H1 (cell line): ENCODE measurements at regions not wholly inside any gene's neighbourhood (a gene's known extent, or its start where the extent isn't known, plus 50 kb on each side); places are given as distances from the start of the nearest gene placed in this dataset.

ENCODE experiments used
- CTCF ChIA-PET: fragments of 300-600 bp; sonication (Branson Sonifier 250); formaldehyde crosslinking; loops from one replicate; lab custom pipeline; 2021; ENCODE audit not compliant: partially characterized antibody; lab: Charles Lee
- POLR2A ChIA-PET: fragments of 300-600 bp; sonication (Branson Sonifier 250); formaldehyde crosslinking; loops from one replicate; lab custom pipeline; 2021; ENCODE audit warnings: inconsistent platforms; ENCODE audit not compliant: partially characterized antibody; lab: Charles Lee
- DNase-seq, 2 experiments: peaks; one replicate each; pipeline versions ENCODE4 v3.0.0 to v3.0.0-alpha.2; 2010 to 2022; ENCODE audit warnings: low spot score in 2 of 2, low read depth in 1 of 2, mixed read lengths in 1 of 2
- FAIRE-seq: peaks from 2 replicates; lab custom pipeline; 2011; peaks lifted over from hg19 to GRCh38; lab: Jason Lieb, UNC
- H2AFZ ChIP-seq: 2 replicates; pipeline ENCODE4 v1.8.1; 2012; ENCODE audit warnings: low read length, inconsistent platforms
- H2AK5ac ChIP-seq: 2 replicates; pipeline ENCODE4 v1.6.1; 2013; ENCODE audit warnings: low read depth, low read length
- H2BK120ac ChIP-seq: replicated peaks from 2 replicates; pipeline ENCODE3; 2013; ENCODE audit warnings: low read depth, low read length, inconsistent platforms
- H2BK12ac ChIP-seq: 2 replicates; pipeline ENCODE4 v1.6.1; 2013; ENCODE audit warnings: low read depth, low read length
- H2BK15ac ChIP-seq: 2 replicates; pipeline ENCODE4 v1.6.1; 2013; ENCODE audit warnings: low read length
- H2BK20ac ChIP-seq: 2 replicates; pipeline ENCODE4 v1.6.1; 2013; ENCODE audit warnings: low read length
- H2BK5ac ChIP-seq: 2 replicates; pipeline ENCODE4 v1.6.1; 2013; ENCODE audit warnings: low read depth, low read length
- H3K14ac ChIP-seq: 2 replicates; pipeline ENCODE4 v1.6.1; 2013; ENCODE audit warnings: inconsistent platforms; ENCODE audit not compliant: insufficient read length
- H3K18ac ChIP-seq: 2 replicates; pipeline ENCODE4 v1.6.1; 2013; ENCODE audit warnings: low read length; ENCODE audit errors: extremely low read depth
- H3K23ac ChIP-seq: 2 replicates; pipeline ENCODE4 v1.6.1; 2013; ENCODE audit warnings: inconsistent platforms; ENCODE audit not compliant: insufficient read length
- H3K23me2 ChIP-seq: 2 replicates; pipeline ENCODE4 v1.6.1; 2013; ENCODE audit warnings: low read depth, low read length
- H3K27ac ChIP-seq: 2 replicates; pipeline ENCODE4 v1.6.1; 2011; ENCODE audit warnings: low read depth, low read length, inconsistent platforms
- H3K27me3 ChIP-seq, 4 experiments: replicated peaks in 1 of 4; 1 replicate in 1 of 4; 2 replicates in 3 of 4; pipeline versions ENCODE4 v1.6.1 to v1.8.1; 2011 to 2013; ENCODE audit warnings: low read length in 3 of 4, mild to moderate bottlenecking in 3 of 4, inconsistent platforms in 2 of 4, mixed read lengths in 2 of 4, moderate library complexity in 1 of 4; ENCODE audit not compliant: control insufficient read depth in 3 of 4, insufficient read depth in 3 of 4; ENCODE audit errors: extremely low read depth in 1 of 4
- H3K36me3 ChIP-seq, 4 experiments: 2 replicates each; pipeline versions ENCODE4 v1.6.1 to v1.8.1; 2011 to 2013; ENCODE audit warnings: mild to moderate bottlenecking in 4 of 4, low read length in 3 of 4, moderate library complexity in 2 of 4, control low read depth in 1 of 4, inconsistent platforms in 1 of 4; ENCODE audit not compliant: insufficient read depth in 4 of 4, control insufficient read depth in 2 of 4
- H3K4ac ChIP-seq: replicated peaks from 2 replicates; pipeline ENCODE3; 2013; ENCODE audit warnings: low read length, low read depth, mixed read lengths, inconsistent platforms; ENCODE audit not compliant: insufficient read length
- H3K4me1 ChIP-seq, 4 experiments: replicated peaks in 1 of 4; 1 replicate in 1 of 4; 2 replicates in 3 of 4; pipeline versions ENCODE4 v1.6.1 to v1.8.1; 2011 to 2013; ENCODE audit warnings: low read length in 3 of 4, inconsistent platforms in 2 of 4, mixed read lengths in 1 of 4; ENCODE audit not compliant: insufficient read depth in 4 of 4, control insufficient read depth in 3 of 4
- H3K4me2 ChIP-seq, 2 experiments: 2 replicates each; pipeline versions ENCODE4 v1.6.1 to v1.8.1; 2011 to 2013; ENCODE audit warnings: low read depth in 2 of 2, low read length in 2 of 2, control low read depth in 1 of 2, inconsistent platforms in 1 of 2, mild to moderate bottlenecking in 1 of 2; ENCODE audit not compliant: insufficient read depth in 1 of 2
- H3K4me3 ChIP-seq, 4 experiments: fragments of 200-600, 300-600 bp in 1 of 4; sonication (generic), shearing (Covaris generic), sonication (Bioruptor Twin) in 1 of 4; 2 replicates each; pipeline versions ENCODE4 v1.5.1 to v1.8.1; 2011 to 2016; ENCODE audit warnings: low read length in 4 of 4, low read depth in 3 of 4, control low read depth in 2 of 4, inconsistent platforms in 2 of 4, mild to moderate bottlenecking in 2 of 4, mixed read lengths in 1 of 4, moderate library complexity in 1 of 4; ENCODE audit not compliant: insufficient read depth in 2 of 4; ENCODE audit errors: extremely low read depth in 1 of 4
- H3K56ac ChIP-seq: replicated peaks from 2 replicates; pipeline ENCODE3; 2013; ENCODE audit warnings: low read depth, mild to moderate bottlenecking, mixed read lengths, low read length, inconsistent platforms; ENCODE audit not compliant: insufficient read length
- H3K79me1 ChIP-seq: 2 replicates; pipeline ENCODE4 v1.6.1; 2013; ENCODE audit warnings: low read depth, low read length, control low read depth
- H3K79me2 ChIP-seq, 2 experiments: 2 replicates each; pipeline versions ENCODE4 v1.6.1 to v1.8.1; 2012 to 2013; ENCODE audit warnings: low read length in 2 of 2, mild to moderate bottlenecking in 2 of 2, inconsistent platforms in 1 of 2; ENCODE audit not compliant: insufficient read depth in 2 of 2, control insufficient read depth in 1 of 2
- H3K9ac ChIP-seq, 4 experiments: replicated peaks in 1 of 4; 1 replicate in 1 of 4; 2 replicates in 3 of 4; pipeline versions ENCODE4 v1.6.1 to v1.8.1; 2011 to 2013; ENCODE audit warnings: low read depth in 3 of 4, low read length in 3 of 4, control low read depth in 2 of 4, mild to moderate bottlenecking in 2 of 4, moderate library complexity in 2 of 4, inconsistent platforms in 1 of 4; ENCODE audit errors: extremely low read depth in 1 of 4
- H3K9me3 ChIP-seq, 2 experiments: 2 replicates each; pipeline versions ENCODE4 v1.6.1 to v1.8.1; 2012 to 2013; ENCODE audit warnings: mild to moderate bottlenecking in 2 of 2, moderate library complexity in 2 of 2, control low read depth in 1 of 2, inconsistent platforms in 1 of 2, low read depth in 1 of 2, low read length in 1 of 2, mixed read lengths in 1 of 2; ENCODE audit not compliant: insufficient read depth in 2 of 2
- H4K20me1 ChIP-seq, 2 experiments: replicated peaks in 1 of 2; 2 replicates each; pipeline versions ENCODE3 to v1.8.1; 2011 to 2013; ENCODE audit warnings: inconsistent platforms in 2 of 2, low read length in 2 of 2, mild to moderate bottlenecking in 1 of 2; ENCODE audit not compliant: insufficient read depth in 2 of 2, control insufficient read depth in 1 of 2
- H4K5ac ChIP-seq: 2 replicates; pipeline ENCODE4 v1.6.1; 2013; ENCODE audit warnings: low read length, low read depth, mixed read lengths, inconsistent platforms; ENCODE audit not compliant: insufficient read length
- H4K8ac ChIP-seq: 2 replicates; pipeline ENCODE4 v1.8.0; 2013; ENCODE audit warnings: mild to moderate bottlenecking, moderate library complexity, low read length, inconsistent platforms; ENCODE audit not compliant: insufficient read depth; ENCODE audit errors: extremely low read depth
- H4K91ac ChIP-seq: replicated peaks from 2 replicates; pipeline ENCODE3; 2013; ENCODE audit warnings: low read length, mixed read lengths, inconsistent platforms; ENCODE audit not compliant: insufficient read length
- RXRA ChIP-seq: IDR thresholded peaks from 2 replicates; pipeline ENCODE4 v1.6.1; 2011; ENCODE audit warnings: low read depth, mild to moderate bottlenecking, low read length, moderate library complexity; ENCODE audit not compliant: insufficient read depth
- WGBS, 2 experiments: shearing (Covaris generic) in 1 of 2; methylation state at CpG; one replicate each; pipeline versions ENCODE4 v1.1.6 to v1.1.7; 2013 to 2015; ENCODE audit warnings: low lambda C conversion rate in 2 of 2, mixed read lengths in 2 of 2, inconsistent platforms in 1 of 2, low coverage in 1 of 2, missing lambda C conversion rate in 1 of 2; ENCODE audit not compliant: insufficient replicate concordance in 2 of 2, insufficient coverage in 1 of 2, insufficient read length in 1 of 2; ENCODE audit errors: extremely low coverage in 1 of 2, missing lambda C conversion rate in 1 of 2; 5-methylcytosine and 5-hydroxymethylcytosine counted together

DNA sequence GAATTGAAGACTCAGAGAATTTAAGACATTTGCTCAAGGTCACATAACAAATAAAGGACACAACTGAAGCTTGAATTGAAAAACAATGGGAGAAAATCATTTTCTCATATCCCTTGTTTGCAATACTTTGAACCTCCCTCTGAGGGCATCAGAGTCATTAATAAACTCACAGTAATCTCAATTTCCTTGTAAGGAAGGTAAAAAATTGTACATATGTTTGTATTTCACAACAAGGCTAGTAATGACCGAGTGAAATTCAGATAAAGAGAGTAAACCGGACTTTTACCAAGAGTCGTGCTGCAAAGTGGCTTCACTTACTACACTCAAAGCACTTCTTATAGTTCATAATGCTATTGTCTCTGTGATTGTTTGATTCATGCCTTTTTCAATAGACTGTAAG lies 665.0 kb downstream of the NR2F1-AS1 start:
- ChIA-PET POLR2A (no interaction called here), CTCF (interaction anchor here (1.0 kb wide), 1 partner anchor 26 kb away, joined by 3 read pairs; no protein-coding TSS in a partner anchor)
- no peak overlapping the region for H3K9ac ChIP-seq
- H3K4me3 ChIP-seq: no peak overlapping the region
- H3K79me2 ChIP-seq: no peaks in the 10 kb centered on the region
- H3K4me1 ChIP-seq: peaks cover 0 to 11% (median 4%) of the 10 kb centered on the region in 4 experiments; a peak in 3 of 7 replicates
- H2BK120ac ChIP-seq: no peak overlapping the region
- H3K18ac ChIP-seq: no peak overlapping the region
- H4K91ac ChIP-seq: no peak overlapping the region
- no peak overlapping the region for H3K56ac ChIP-seq
- H2AK5ac ChIP-seq: no peak overlapping the region
- no peaks in the 10 kb centered on the region for H3K9me3 ChIP-seq
- no peak overlapping the region for H2BK12ac ChIP-seq
- H2BK15ac ChIP-seq: no peak overlapping the region
- WGBS, 2 experiments: 97% methylated on average over 3 of the region's 3 CpGs; no CpG with 5 or more reads in 1 of the 2 experiments
- no peak for FAIRE-seq
- no peaks in the 10 kb centered on the region for H4K20me1 ChIP-seq
- no peak overlapping the region for H3K23ac ChIP-seq
- no peak overlapping the region for H2BK5ac ChIP-seq
- no peak overlapping the region for H3K14ac ChIP-seq
- no peak for TF ChIP-seq RXRA
- H3K4ac ChIP-seq: no peak overlapping the region
- H2AFZ ChIP-seq: no peak overlapping the region
- no peak overlapping the region for H2BK20ac ChIP-seq
- no peak overlapping the region for H3K4me2 ChIP-seq
- no peak overlapping the region for H3K27ac ChIP-seq
- H3K23me2 ChIP-seq: no peaks in the 10 kb centered on the region
- H3K36me3 ChIP-seq: no peaks in the 10 kb centered on the region
- no peak overlapping the region for H4K8ac ChIP-seq
- H3K27me3 ChIP-seq: no peaks in the 10 kb centered on the region
- no peak overlapping the region for H4K5ac ChIP-seq
- H3K79me1 ChIP-seq: no peaks in the 10 kb centered on the region
- DNase-seq: no peak
